ENCODE measurements at regions not wholly inside any gene's neighbourhood (a gene's known extent, or its start where the extent isn't known, plus 50 kb on each side); places are given as distances from the start of the nearest gene placed in this dataset.
"Not testable (repeated sequence)": the region's sequence is repeated elsewhere in the genome, so short reads cannot be mapped to it uniquely, and the experiment has no call there.

DNA sequence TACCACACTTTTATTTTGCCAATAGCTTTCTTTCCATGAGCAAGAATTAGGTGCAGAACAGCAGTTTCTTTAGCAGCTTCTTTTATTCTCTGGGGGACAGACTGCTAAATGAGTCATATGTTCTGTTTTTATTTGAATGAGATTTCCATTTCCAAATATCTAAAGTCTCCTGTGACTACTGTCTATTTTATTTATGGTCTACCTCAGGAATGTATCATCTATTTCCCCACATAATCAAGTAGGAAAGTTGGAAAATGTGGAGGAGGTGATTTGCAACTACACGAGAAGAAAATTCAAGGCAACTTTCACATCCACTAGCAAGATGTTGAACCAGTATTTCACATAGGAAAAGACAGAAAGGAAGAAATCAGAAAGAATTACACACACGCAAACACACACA lies 139.9 kb upstream of the MEX3C start:
- no peak for DNase-seq

DNA sequence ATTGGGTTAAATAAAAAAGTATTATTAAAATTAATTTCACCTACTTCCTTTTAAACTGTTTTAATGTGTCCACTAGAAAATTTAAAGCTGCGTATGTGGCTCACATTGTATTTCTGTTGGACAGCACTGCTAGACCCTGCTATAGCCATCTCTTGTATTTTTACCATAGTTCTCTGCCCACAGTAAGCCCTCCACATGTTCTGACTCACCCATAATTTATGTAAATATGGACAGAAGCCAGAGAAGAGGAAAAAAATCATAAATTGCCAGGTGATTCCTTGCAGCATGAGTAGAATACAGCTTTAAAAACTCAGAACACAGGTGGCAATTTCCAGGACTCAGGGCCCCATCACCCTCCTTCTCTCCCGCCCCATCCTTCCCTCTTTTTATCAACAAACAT lies 142.4 kb upstream of the MEX3C start:
- DNase-seq, result no peak

DNA sequence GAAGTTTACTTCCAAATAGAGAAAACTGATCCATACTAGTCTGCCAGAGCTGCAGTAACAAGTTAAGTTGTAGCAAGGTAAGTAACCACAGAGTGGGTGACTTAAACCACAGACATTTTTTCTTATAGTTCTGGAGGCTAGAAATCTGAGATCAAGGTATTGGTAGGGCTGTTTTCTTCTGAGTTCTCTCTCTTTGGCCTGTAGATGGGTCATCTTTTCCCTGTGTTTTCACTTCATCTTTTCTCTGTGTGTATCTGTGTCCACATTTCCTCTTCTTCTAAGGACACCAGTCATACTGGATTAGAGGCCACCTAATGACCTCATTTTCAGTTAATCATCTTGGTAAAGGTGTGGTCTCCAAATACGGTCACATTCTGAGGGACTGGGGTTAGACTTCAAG lies 142.9 kb upstream of the MEX3C start:
- no peak for DNase-seq

DNA sequence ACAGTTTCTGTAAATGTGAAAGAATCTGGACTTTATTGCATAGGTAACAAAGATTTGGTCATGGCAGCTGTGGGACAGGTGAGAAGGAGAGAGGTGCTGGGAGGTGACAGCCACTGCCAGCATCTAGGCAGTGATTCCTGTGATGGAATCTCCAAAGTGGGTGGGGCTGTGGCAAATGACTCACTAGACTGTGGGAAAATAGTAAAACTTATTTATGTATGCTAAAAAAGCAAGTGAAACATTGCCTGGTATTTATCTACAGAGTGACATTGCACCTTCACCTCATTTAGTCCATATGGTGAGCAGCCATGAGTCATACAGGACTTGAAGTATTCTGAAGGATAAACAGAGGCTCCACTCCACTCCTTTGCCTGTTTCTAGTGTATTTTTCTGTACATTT lies 145.3 kb upstream of the MEX3C start:
- DNase-seq, result no peak

DNA sequence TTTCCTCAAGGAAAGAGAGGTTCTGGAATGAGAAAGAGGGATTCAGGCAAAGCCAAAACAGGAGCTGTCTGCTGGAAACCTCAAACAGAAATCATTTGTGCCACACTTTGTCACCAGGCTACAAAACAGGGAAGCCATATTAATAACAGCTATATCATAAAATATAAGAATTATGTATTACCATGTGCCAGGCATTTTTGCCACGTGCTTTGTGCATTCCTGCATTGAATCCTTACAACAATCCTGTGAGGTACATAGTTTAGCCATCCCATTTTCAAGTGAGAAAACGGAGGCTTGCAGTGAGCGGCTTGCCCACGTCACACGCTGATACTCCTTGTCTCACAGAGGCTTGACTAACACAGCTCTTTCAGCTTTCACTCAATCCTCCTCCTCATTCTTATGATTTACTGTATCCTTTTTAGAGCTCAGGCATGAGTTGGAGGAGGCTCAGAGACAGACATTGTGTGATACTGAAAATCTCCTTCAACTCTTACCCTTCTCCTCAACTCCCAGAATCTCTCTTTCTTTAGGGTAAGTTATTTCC lies 148.4 kb upstream of the MEX3C start:
- no peak for DNase-seq

DNA sequence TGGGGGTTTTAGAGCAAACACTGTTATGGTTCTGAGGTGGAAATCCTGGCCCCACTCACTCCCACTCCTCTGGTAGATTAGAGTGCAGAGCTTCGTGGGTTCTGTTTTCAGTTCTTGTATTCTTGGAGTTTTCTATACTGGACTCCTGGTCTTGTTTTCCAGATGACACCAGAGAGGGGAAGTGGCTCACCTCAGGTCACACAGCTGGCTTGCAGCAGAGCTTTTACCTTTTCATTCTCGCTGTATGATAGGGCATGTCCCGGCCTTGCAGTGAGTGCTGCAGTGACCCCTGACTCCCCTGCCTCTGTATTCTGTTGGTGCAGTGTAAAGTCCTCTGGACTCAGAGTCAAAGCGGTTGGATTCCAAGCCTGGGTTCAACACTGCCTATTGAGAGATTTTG lies 148.9 kb upstream of the MEX3C start:
- no peak for DNase-seq

DNA sequence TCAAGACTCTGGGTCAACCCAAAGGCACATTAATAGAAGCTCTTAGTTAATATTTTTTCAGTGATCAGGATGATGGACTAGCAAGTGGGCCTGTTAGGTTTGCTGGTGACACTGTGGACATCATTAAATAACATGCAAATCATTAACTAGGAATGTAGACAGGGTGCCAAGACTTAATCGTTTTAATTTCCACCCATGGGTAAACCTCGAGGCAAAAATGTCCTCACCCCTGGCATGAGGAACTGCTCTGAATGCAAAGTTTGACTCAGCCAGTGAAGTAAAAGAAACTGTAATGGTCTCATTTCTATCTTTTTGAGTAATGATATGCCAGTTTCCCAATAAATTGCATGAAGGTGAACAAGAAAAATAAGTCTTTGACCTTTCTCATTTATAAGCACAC lies 152.6 kb upstream of the MEX3C start:
- DNase-seq, result no peak

DNA sequence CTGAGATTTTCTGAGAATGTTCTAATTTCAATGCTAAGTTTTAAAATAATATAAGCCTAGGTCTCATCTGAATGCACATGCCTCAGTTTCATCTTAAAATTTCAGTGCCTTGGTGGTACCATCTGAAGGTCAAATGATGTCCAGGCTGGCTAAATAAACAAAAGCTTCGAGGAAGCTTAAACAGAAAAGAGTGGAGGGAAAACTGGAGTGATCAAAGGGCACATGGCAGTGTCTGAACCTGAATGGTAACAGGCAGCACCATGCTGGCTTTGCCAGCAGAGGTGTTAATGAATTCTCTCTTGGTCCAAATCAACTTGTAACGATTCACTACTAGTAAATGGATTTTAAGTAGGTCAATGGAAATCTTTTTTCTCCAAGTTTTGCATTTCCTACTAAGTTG lies 158.4 kb upstream of the MEX3C start:
- DNase-seq, result no peak

DNA sequence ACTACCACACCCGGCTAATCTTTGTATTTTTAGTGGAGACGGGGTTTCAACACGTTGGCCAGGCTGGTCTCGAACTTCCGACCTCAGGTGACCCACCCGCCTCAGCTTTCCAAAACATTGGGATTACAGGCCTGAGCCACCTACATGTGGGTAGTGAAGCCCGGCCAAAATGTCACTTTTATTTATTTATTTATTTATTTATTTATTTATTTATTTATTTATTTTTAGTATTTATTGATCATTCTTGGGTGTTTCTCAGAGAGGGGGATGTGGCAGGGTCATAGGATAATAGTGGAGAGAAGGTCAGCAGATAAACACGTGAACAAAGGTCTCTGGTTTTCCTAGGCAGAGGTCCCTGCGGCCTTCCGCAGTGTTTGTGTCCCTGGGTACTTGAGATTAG lies 162.8 kb upstream of the MEX3C start:
- DNase-seq, result not testable (repeated sequence)

DNA sequence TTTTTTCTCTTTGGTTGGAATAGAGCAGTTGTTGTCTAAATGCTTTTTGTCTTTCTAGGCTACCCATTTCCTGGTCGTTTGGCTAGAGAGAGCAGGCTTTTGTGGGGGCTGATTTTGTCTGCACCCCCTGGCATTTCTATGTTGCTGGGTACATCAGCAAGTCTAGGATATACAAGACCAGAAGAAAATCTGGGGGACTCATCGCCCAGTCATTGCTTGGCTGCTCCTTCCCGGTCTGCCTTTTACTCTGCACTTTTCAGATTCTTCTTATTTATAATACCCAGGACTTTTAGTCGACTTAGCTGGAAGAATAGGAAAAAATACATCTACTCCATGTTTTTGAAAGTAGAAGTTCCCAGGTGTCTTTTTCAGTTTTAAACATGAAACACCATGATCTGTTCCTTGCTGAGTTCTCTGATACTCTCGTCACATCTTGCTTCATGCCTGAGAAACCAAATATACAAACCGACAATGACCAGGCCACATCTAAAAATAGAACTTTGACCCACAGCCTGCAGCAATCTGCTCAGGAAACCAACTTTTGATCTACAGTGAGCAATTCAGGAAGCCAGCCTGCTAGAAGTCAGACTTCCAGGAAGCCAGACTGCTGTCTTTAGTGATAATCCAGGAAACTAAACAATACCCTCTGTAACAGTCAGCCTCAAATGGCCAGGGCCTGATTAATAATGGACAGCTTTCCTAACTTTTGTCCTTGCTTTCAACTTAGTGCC lies 163.8 kb upstream of the MEX3C start:
- no peak for DNase-seq

DNA sequence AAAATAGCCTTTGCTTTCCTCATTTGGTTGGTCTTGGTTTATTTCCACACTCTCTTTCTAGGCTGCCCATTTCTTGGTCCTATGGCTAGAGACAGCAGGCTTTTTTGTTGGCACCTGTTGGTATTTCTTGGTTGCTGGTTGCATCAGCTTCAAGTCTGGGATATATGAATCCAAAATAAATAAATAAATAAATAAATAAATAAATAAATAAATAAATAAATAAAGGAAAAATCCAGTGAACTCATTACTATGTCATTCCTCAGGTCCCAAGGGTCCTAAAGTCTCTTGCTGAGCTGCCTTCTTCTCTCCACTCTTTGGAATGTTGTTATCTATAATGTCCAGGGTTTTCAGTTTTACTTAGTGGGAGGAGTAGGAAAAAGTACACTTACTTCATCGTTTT lies 165.9 kb upstream of the MEX3C start:
- no peak for DNase-seq

DNA sequence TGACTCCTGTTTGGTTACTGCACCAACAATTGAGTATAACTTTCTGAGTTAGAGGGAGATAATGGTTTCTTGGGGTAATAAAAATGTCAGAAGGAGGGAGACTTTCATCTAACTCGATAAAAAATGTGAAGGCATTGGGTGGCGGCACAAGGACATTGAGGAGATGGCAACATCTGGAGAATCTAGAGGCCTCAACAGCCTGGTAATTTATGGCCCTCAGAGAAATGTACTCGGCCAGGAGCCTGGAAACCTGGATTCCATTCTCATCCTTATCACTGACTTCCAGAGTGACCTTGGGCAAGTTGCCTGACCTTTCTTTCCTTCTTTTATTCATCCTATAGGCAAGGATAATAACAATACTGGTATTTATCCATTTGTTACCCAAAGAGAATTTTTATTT lies 173.5 kb upstream of the MEX3C start:
- DNase-seq, result no peak

DNA sequence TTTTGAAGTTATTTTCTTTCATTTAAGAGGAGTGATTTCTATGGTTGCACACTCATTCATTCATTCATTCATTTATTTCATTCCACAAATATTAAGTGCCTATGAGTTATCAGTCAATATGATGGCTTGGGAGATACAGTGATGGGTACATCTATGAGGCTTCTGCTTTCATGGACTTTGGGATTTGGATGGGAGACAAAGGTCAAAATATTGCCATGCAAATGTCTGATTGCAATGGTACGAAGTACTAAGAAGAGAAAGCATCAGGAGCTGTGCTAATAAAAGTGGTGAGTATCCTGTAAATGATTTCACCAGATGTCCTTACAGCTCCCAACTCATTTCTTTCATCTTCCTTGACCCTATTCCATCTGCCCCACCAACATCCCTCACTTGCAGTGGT lies 174.4 kb upstream of the MEX3C start:
- no peak for DNase-seq

DNA sequence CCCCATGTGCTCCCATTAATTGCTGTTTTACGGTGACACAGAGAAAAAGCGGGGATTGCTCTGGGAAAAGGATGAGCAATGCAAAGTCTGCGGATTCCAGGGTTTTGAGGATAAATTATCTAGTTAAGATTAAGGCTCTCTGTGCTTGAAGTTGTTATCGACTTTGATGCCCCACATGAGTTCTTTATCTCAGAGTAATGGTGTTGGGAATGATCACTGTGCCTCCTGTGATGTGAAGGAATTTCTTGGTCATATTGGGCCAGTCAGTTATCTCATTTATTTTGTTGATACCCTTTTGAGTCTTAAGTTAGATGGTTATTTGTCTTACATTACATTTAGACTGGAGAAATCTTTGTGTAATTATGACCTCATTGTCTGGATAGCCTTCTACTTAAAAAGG lies 184.6 kb upstream of the MEX3C start:
- no peak for DNase-seq

DNA sequence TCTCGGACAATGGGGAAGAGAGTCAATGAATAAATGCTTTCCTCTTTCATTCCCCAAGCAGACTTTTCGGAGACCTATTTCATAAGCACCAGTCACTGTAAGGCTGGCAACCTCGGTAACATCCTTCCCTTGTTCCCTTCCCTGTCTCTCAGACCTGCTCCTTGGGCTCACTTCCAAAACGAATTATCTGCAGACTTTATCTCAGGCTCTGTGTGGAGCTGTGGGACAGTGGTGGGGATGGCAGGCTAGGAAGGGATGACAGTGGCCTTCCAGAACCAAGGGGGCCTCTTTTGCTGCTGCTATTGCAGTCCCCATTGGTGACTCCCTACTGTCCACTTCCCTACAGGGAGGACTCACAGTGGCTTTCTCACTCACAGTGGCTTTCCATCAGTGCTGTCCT lies 185.6 kb upstream of the MEX3C start:
- no peak for DNase-seq

DNA sequence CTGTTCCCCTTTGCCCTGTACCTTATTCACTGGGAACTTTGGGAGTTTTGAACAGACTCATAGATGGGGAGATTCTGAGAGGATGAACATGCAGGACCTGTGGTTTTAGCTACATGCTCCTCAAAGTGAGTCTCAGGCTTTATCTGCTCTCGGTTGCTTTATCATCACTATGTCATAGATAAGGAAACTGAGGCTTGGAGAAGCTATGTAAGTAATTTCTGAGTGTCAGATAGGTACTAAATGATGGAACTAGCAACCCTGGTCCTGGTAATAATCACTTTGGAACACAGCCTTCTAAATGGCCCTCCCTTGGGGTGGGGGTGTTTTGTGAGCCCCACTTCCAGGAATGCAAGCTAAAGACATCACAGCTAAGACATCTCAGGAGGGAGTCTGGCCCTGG lies 186.2 kb upstream of the MEX3C start:
- no peak for DNase-seq

DNA sequence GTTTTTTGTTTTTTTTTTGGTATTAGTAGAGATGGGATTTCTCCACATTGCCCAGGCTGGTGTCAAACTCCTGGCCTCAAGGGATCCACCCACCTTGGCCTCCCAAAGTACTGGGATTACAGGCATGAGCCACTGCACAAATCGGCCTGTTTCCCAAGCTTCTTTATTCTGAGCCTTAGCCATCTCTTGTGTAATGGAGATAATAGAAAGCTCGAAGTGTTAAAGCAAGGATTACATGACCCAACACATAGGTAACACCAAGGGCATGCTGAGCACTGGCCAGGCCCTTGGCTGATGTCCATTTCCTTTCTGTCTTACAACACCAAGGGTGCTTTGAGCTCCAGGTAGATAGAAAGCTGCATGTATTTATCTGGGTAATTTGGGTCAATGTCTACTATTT lies 187.8 kb upstream of the MEX3C start:
- no peak for DNase-seq

DNA sequence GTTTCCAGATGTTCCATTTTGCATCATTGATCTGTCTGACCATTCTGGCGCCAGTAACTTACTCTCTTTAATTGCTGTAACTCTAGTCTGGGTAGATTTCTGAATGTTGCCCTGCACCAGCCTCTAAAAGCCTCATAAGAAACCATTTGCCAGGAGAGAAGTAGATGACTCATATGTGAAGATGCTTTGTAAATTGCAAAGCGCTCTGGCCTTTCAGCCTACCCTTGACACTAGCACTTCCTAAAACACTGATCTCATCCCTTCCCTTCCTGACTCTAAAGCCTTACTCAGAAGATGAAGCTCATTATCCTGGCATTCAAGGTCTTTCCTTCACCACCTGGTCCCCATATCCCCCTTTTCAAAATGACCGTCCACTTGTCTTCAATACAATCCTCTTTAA lies 193.2 kb upstream of the MEX3C start:
- no peak for DNase-seq

DNA sequence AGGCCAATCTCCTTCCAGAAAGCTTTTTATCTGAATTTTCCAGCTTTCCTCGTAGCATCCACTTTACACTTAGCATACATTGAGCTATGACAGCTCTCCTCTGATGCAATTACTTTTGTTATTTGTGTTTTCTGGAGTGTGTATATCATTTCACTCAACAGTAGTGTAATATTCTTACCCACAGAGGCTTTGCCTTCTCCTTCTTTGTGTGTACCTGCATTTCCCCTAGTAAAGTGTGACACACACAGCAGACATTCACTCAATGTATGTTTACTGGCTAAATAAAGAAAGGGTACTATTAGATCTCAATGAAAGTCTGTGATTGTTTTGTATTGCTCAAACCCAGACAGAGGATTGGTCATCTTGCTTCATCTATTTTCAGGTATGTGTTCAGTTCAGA lies 193.7 kb upstream of the MEX3C start:
- DNase-seq, result no peak

DNA sequence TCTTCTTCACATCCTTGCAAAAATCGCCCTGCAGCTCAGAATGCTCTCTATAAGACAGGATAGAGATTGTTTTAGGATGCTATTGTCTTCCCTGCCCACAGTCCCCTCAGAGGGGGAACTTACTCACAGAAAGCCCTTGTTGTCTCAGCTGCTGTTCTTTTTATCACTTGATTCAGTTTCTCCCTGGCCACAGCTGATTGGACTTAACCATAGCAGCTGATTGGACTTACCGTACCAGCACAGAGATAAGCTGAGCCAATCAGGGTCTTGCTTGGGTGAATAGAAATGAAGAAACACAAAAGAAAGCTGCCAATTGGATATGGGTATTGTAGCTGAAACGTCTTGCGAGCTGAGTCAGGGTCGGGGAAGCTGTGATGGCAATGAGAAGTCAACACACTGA lies 194.2 kb upstream of the MEX3C start:
- peak; percentile 64 for DNase-seq

DNA sequence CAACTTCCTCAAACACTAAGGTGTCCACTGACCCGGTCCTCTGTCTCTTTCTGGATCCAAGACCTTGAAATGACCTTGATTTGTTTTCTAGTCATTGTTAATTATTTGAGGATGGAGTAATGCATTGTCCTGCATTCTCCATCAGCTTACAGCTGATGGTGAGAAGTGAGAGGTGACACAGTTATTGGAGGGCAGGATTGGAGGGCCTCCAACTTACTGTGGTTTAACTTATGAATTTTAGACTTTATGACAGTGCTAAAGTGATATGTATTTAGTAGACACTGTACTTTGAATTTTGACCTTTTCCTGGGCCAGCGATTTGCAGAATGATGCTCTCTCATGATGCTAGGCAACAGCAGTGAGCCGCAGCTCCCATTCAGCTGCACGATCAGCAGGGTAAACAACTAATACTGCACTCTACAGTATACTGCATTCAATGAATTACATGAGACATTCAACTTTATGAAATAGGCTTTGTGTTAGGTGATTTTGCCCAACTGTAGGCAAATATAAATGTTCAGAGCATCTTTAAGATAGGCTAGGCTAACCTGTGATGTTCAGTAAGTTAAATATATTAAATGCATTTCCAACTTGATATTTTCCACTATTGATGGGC lies 200.0 kb upstream of the MEX3C start:
- DNase-seq, result no peak

DNA sequence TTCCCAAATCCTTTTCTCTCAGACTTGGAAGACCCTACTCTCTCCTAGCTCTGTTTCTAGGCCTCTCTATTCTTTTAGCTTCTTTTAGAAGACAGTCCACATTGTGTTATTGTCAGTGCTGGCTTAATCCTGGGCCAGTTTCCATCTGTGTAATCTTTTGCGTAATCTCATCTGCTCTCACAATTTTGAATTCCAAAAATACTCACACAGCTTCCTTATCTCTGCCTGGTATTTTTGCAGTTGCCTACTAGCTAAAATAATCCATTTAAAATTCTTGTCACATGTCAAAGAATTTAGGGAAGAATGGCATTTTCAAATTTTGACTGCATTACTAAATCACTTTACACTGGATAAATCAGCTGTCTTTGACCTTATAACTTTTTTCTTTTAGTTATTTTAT lies 200.6 kb upstream of the MEX3C start:
- DNase-seq, result peak; percentile 25

DNA sequence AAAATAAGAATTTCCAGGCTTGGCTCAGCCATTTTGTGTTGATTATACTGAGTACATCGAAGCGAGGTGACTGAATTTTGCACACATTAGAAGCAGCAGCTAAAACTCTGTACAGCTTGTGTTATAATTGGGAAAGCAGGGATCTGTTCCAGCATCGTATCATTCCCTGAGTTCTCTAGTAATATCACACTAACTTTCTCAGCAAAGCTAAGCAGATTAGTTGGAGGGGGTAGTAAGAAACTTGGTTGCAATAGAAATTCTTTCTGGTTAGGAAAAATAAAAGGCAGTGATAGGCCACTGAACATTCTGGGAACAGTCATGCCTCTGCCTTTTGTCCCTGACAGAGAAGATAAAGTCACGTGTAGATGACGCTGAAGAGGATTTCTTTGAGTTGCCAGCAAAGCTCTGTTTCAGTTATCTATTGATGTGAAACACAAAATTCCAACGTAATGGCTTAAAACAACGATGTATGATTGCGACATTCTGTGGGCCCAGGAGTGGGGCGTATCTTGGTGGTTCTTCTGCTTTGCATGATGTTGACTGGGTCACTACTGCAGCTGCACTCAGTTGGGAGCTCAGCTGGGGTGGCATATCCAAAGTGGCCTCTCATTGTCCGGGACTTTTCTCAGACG lies 202.1 kb upstream of the MEX3C start:
- peak; percentile 48 for DNase-seq

DNA sequence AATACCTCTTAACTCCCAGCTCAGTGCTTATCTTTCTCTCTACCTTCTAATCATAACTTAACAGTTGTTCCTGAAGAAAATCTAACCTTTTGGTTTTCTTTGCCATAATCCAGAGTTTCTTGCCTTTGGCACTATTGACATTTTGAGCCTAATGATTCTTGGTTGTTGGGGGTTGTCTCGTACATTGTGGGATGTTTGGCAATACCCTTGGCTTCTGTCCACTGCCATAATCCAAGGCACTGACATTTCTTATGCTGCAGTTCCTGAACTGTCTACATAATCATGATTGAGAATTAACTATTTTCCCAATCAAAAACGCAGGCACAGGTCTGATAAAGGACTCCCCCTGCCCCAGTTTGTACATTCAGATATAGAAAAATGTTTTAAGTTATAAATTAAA lies 203.2 kb upstream of the MEX3C start:
- no peak for DNase-seq

Measured in midbrain (tissue), 1 donor.